ENCODE measurements at regions not wholly inside any gene's neighbourhood (a gene's known extent, or its start where the extent isn't known, plus 50 kb on each side); places are given as distances from the start of the nearest gene placed in this dataset.

GRCh38 chr15:47333734-47334133 lies 383.6 kb upstream of the SEMA6D start:
- Histone ChIP-seq H3K9me3 (replicated peaks; ENCODE audit: control insufficient read depth, insufficient read depth, low read length) (no peaks in the 10 kb centered on the region), H2AFZ (ENCODE audit: control insufficient read depth, low read depth, low read length) (no peak overlapping the region), H3K9ac (ENCODE audit: control insufficient read depth, insufficient read depth, low read length) (no peak overlapping the region), H3K4me3 (no peak overlapping the region), H3K27ac (ENCODE audit: control insufficient read depth, insufficient read depth) (no peak overlapping the region), H3K36me3 (ENCODE audit: control insufficient read depth in 2 of 2, insufficient read depth in 2 of 2, low read length in 1 of 2) (no peaks in the 10 kb centered on the region), H4K20me1 (ENCODE audit: control insufficient read depth, insufficient read depth) (no peaks in the 10 kb centered on the region), H3K4me1 (ENCODE audit: control insufficient read depth, insufficient read depth, low read length) (no peaks in the 10 kb centered on the region), H3K79me2 (ENCODE audit: control insufficient read depth, insufficient read depth, low read length) (no peaks in the 10 kb centered on the region), H3K27me3 (replicated peaks in 1 of 2; ENCODE audit: control insufficient read depth in 2 of 2, insufficient read depth in 2 of 2, low read length in 1 of 2) (no peaks in the 10 kb centered on the region), H3K4me2 (ENCODE audit: control insufficient read depth, insufficient read depth) (no peak overlapping the region)
- DNase-seq (ENCODE audit: low read depth, low spot score) (no peak), ATAC-seq (no peak), FAIRE-seq (no peak)
- RAD21 ChIA-PET (ENCODE audit: unreplicated experiment) = no interaction called here
- BruUV-seq (replicated peaks) = no TSS peak
- POLR2A ChIA-PET = no interaction called here
- 43% methylated on average over 5 of the region's 5 CpGs for WGBS (ENCODE audit: insufficient coverage, insufficient replicate concordance, low lambda C conversion rate, missing lambda C conversion rate)
- in situ Hi-C loops (cut with MboI) (no loop called here), intact Hi-C loops (cut with micrococcal nuclease; ENCODE audit: unreplicated experiment) (no loop called here)
- CTCF ChIA-PET = no interaction called here
- no peak for TF ChIP-seq DPF2 (IDR thresholded peaks at IDR 0.05)
- no peak for TF ChIP-seq RFX5 (IDR thresholded peaks at IDR 0.05; ENCODE audit: low read depth, low read length)
- TF ChIP-seq BMI1 (IDR thresholded peaks at IDR 0.05; ENCODE audit: borderline replicate concordance) = no peak
- no peak for TF ChIP-seq REST (IDR thresholded peaks at IDR 0.05; ENCODE audit: low read depth, low read length)
- TF ChIP-seq ZBED1 (IDR thresholded peaks at IDR 0.05; ENCODE audit: borderline replicate concordance) = no peak
- no peak for TF ChIP-seq WRNIP1 (IDR thresholded peaks at IDR 0.05; ENCODE audit: borderline replicate concordance, low read depth, low read length)
- TF ChIP-seq RBBP5 (conservative IDR thresholded peaks at IDR 0.05) = no peak
- no peak for TF ChIP-seq IRF3 (IDR thresholded peaks at IDR 0.05)
- no peak for TF ChIP-seq ZBTB4 (CRISPR knock-in tag; IDR thresholded peaks at IDR 0.05)
- no peak for TF ChIP-seq ZNF24 (IDR thresholded peaks at IDR 0.05)
- no peak for TF ChIP-seq HCFC1 (IDR thresholded peaks at IDR 0.05; ENCODE audit: low read length)
- TF ChIP-seq STAT3 (IDR thresholded peaks at IDR 0.05; ENCODE audit: low read depth, low read length) = no peak
- no peak for TF ChIP-seq FOS (IDR thresholded peaks at IDR 0.05; ENCODE audit: borderline replicate concordance, extremely low read depth, insufficient read length)
- no peak for TF ChIP-seq SUZ12 (IDR thresholded peaks at IDR 0.05; ENCODE audit: unreplicated experiment)
- SMC1A ChIA-PET (ENCODE audit: uncharacterized antibody, unreplicated experiment) = no interaction called here

Measured in GM12878 (cell line).